GM23338 (cell line): ENCODE measurements at regions not wholly inside any gene's neighbourhood (a gene's known extent, or its start where the extent isn't known, plus 50 kb on each side); places are given as distances from the start of the nearest gene placed in this dataset.

Experiments
- ATAC-seq: fragments of 200-7000 bp; cut with Tn5 transposase; 3 replicates; pipeline ENCODE4 v1.9.1; 2020
- DNase-seq: peaks from one replicate; pipeline ENCODE4 v3.0.0-alpha.2; 2015; ENCODE audit warnings: low spot score
- H2AFZ ChIP-seq: fragments of 200-600 bp; sonication (generic); 2 replicates; pipeline ENCODE4 v1.8.0; 2016; ENCODE audit warnings: antibody characterized with exemption, mild to moderate bottlenecking, moderate library complexity
- H3F3A ChIP-seq: fragments of 200-600 bp; sonication (generic); replicated peaks from 2 replicates; pipeline ENCODE4 v1.8.0; 2017; ENCODE audit warnings: antibody characterized with exemption, mixed run types, low read depth
- H3K27ac ChIP-seq: fragments of 200-600 bp; sonication (generic); 2 replicates; pipeline ENCODE4 v1.6.1; 2016; ENCODE audit warnings: low read depth
- H3K27me3 ChIP-seq: fragments of 200-600 bp; sonication (generic); 2 replicates; pipeline ENCODE4 v1.8.0; 2016; ENCODE audit warnings: mild to moderate bottlenecking, mixed run types, moderate library complexity; ENCODE audit not compliant: insufficient read depth
- H3K36me3 ChIP-seq: fragments of 200-600 bp; sonication (generic); 2 replicates; pipeline ENCODE4 v1.8.0; 2016; ENCODE audit warnings: mild to moderate bottlenecking; ENCODE audit not compliant: insufficient read depth
- H3K4me1 ChIP-seq: fragments of 200-600 bp; sonication (generic); 2 replicates; pipeline ENCODE4 v1.8.0; 2016; ENCODE audit warnings: mild to moderate bottlenecking, moderate library complexity; ENCODE audit not compliant: insufficient read depth
- H3K4me2 ChIP-seq: fragments of 200-600 bp; sonication (generic); 2 replicates; pipeline ENCODE4 v1.7.1; 2017; ENCODE audit warnings: mixed run types
- H3K4me3 ChIP-seq: fragments of 200-600 bp; sonication (generic); 2 replicates; pipeline ENCODE4 v1.6.1; 2016; ENCODE audit warnings: mixed run types
- H3K79me2 ChIP-seq: fragments of 200-600 bp; sonication (generic); replicated peaks from 2 replicates; pipeline ENCODE4 v1.8.0; 2017; ENCODE audit warnings: mild to moderate bottlenecking; ENCODE audit not compliant: insufficient read depth
- H3K9me2 ChIP-seq: fragments of 200-600 bp; sonication (generic); 2 replicates; pipeline ENCODE4 v1.8.0; 2017; ENCODE audit not compliant: insufficient read depth
- H4K20me1 ChIP-seq: fragments of 200-600 bp; sonication (generic); replicated peaks from 2 replicates; pipeline ENCODE4 v1.8.0; 2017; ENCODE audit warnings: mild to moderate bottlenecking; ENCODE audit not compliant: insufficient read depth
- H3K27ac Mint-ChIP-seq: 2 replicates; pipeline ENCODE4 v1.8.0; 2020; ENCODE audit warnings: inconsistent platforms, mild to moderate bottlenecking, moderate library complexity, mixed read lengths
- H3K27me3 Mint-ChIP-seq: 3 replicates; pipeline ENCODE4 v1.8.0; 2022; ENCODE audit warnings: low read depth, mild to moderate bottlenecking, moderate library complexity, mixed read lengths, inconsistent platforms; ENCODE audit not compliant: insufficient read depth, poor library complexity
- H3K36me3 Mint-ChIP-seq: 3 replicates; pipeline ENCODE4 v1.8.0; 2021; ENCODE audit warnings: low read depth, mild to moderate bottlenecking, inconsistent platforms, moderate library complexity, mixed read lengths
- H3K4me1 Mint-ChIP-seq: 3 replicates; pipeline ENCODE4 v1.8.0; 2020; ENCODE audit warnings: mild to moderate bottlenecking, inconsistent platforms, mixed read lengths
- H3K4me3 Mint-ChIP-seq: 3 replicates; pipeline ENCODE4 v1.8.0; 2021; ENCODE audit warnings: moderate library complexity, mild to moderate bottlenecking, inconsistent platforms, mixed read lengths
- H3K9me3 Mint-ChIP-seq: 3 replicates; pipeline ENCODE4 v1.8.0; 2020; ENCODE audit warnings: moderate library complexity, mild to moderate bottlenecking, inconsistent platforms, mixed read lengths
- CREB1 ChIP-seq: fragments of 250-450 bp; sonication (Bioruptor Pico); IDR thresholded peaks from 2 replicates; pipeline ENCODE4 v1.5.0; 2020; ENCODE audit warnings: low read depth, mild to moderate bottlenecking, moderate library complexity
- EZH2phosphoT487 ChIP-seq: fragments of 200-600 bp; sonication (generic); IDR thresholded peaks from one replicate; pipeline ENCODE4 v1.8.1; 2018; ENCODE audit warnings: antibody characterized with exemption; ENCODE audit not compliant: unreplicated experiment
- JUNB ChIP-seq: IDR thresholded peaks from one replicate; pipeline ENCODE4 v1.6.1; 2016; ENCODE audit warnings: antibody characterized with exemption; ENCODE audit not compliant: unreplicated experiment
- NANOG ChIP-seq: IDR thresholded peaks from 2 replicates; pipeline ENCODE4 v1.6.1; 2016; ENCODE audit warnings: antibody characterized with exemption, borderline replicate concordance
- POLR2AphosphoS5 ChIP-seq: IDR thresholded peaks from 2 replicates; pipeline ENCODE4 v1.6.1; 2016; ENCODE audit warnings: antibody characterized with exemption, low read depth
- REST ChIP-seq: IDR thresholded peaks from one replicate; pipeline ENCODE4 v1.6.1; 2018; ENCODE audit warnings: antibody characterized with exemption; ENCODE audit not compliant: unreplicated experiment
- ZNF114 ChIP-seq: fragments of 250-450 bp; sonication (Bioruptor Pico); IDR thresholded peaks from 2 replicates; pipeline ENCODE4 v1.5.0; 2020; ENCODE audit warnings: mild to moderate bottlenecking, moderate library complexity
- ZNF331 ChIP-seq: fragments of 250-450 bp; sonication (Bioruptor Pico); IDR thresholded peaks from 2 replicates; pipeline ENCODE4 v1.5.0; 2020; ENCODE audit warnings: low read depth, mild to moderate bottlenecking, moderate library complexity
- ZNF462 ChIP-seq: fragments of 250-450 bp; sonication (Bioruptor Pico); IDR thresholded peaks from 2 replicates; pipeline ENCODE4 v1.5.0; 2020; ENCODE audit warnings: mild to moderate bottlenecking, moderate library complexity
- TF ChIP-seq, protein P1 (sequence below): IDR thresholded peaks from 2 replicates; pipeline ENCODE4 v1.6.1; 2016; ENCODE audit warnings: antibody characterized with exemption
- TF ChIP-seq, protein P2 (sequence below), 2 experiments: fragments of 200-600 bp in 1 of 2; sonication (generic) in 1 of 2; conservative IDR thresholded peaks; 2 replicates each; pipeline versions ENCODE4 v1.5.1 to v1.6.1; 2016 to 2017; ENCODE audit warnings: antibody characterized with exemption in 2 of 2, low read depth in 2 of 2, mild to moderate bottlenecking in 2 of 2, moderate library complexity in 1 of 2

DNA sequence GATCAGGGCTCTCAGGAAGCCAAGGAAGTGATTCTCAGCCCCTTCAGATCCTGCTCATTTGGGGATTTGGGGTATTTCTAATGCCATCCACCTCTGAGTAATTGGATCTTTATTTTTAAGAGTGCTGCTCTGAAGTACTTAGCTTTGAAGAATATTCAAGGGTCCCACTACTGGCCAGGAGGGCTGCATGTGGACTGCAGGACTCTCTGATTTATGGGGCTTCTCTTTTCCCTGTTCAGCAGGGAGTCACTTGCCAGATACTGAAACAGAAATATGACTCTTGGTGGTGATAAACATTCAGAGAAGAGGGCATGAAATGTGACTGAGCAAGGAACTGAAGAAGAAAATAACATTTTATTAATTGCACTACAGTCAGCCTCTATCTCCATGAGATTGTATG is 138.5 kb downstream of the MTX2 start:
- H3K27me3 ChIP-seq, result no peaks in the 10 kb centered on the region
- H3K4me2 ChIP-seq, result no peak overlapping the region
- H3K9me2 ChIP-seq, result no peaks in the 10 kb centered on the region
- Mint-ChIP-seq H3K9me3 (no peaks in the 10 kb centered on the region), H3K27me3 (no peaks in the 10 kb centered on the region), H3K36me3 (no peaks in the 10 kb centered on the region), H3K4me3 (no peak overlapping the region), H3K27ac (no peak overlapping the region), H3K4me1 (no peaks in the 10 kb centered on the region)
- no peak overlapping the region for H3K27ac ChIP-seq
- DNase-seq (no peak), ATAC-seq (no peak)
- H3K4me3 ChIP-seq, result no peak overlapping the region
- no peaks in the 10 kb centered on the region for H3F3A ChIP-seq
- H4K20me1 ChIP-seq, result no peaks in the 10 kb centered on the region
- H3K79me2 ChIP-seq, result no peaks in the 10 kb centered on the region
- no peaks in the 10 kb centered on the region for H3K36me3 ChIP-seq
- TF ChIP-seq ZNF462 (CRISPR knock-in tag) (no peak), REST (no peak), ZNF331 (CRISPR knock-in tag) (no peak), POLR2AphosphoS5 (no peak), JUNB (no peak), EZH2phosphoT487 (no peak), CREB1 (CRISPR knock-in tag) (no peak), NANOG (no peak), ZNF114 (CRISPR knock-in tag) (no peak)
- TF ChIP-seq, protein P1, sequence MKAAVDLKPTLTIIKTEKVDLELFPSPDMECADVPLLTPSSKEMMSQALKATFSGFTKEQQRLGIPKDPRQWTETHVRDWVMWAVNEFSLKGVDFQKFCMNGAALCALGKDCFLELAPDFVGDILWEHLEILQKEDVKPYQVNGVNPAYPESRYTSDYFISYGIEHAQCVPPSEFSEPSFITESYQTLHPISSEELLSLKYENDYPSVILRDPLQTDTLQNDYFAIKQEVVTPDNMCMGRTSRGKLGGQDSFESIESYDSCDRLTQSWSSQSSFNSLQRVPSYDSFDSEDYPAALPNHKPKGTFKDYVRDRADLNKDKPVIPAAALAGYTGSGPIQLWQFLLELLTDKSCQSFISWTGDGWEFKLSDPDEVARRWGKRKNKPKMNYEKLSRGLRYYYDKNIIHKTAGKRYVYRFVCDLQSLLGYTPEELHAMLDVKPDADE, result no peak
- TF ChIP-seq, protein P2, sequence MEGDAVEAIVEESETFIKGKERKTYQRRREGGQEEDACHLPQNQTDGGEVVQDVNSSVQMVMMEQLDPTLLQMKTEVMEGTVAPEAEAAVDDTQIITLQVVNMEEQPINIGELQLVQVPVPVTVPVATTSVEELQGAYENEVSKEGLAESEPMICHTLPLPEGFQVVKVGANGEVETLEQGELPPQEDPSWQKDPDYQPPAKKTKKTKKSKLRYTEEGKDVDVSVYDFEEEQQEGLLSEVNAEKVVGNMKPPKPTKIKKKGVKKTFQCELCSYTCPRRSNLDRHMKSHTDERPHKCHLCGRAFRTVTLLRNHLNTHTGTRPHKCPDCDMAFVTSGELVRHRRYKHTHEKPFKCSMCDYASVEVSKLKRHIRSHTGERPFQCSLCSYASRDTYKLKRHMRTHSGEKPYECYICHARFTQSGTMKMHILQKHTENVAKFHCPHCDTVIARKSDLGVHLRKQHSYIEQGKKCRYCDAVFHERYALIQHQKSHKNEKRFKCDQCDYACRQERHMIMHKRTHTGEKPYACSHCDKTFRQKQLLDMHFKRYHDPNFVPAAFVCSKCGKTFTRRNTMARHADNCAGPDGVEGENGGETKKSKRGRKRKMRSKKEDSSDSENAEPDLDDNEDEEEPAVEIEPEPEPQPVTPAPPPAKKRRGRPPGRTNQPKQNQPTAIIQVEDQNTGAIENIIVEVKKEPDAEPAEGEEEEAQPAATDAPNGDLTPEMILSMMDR (conservative IDR thresholded peaks at IDR 0.05; ENCODE audit: low read depth in 2 of 2), result no peak
- no peak overlapping the region for H2AFZ ChIP-seq
- no peaks in the 10 kb centered on the region for H3K4me1 ChIP-seq
